Activated naive CD4-positive, alpha-beta T cell treated with anti-CD3 and anti-CD28 coated beads, Interleukin-2, amount 50 U/mL, for 24 hours (primary cell): ENCODE measurements at regions not wholly inside any gene's neighbourhood (a gene's known extent, or its start where the extent isn't known, plus 50 kb on each side); places are given as distances from the start of the nearest gene placed in this dataset.

Source experiments
- H3K27ac Mint-ChIP-seq: one replicate; pipeline ENCODE4 v1.8.0; 2021; ENCODE audit warnings: mild to moderate bottlenecking, mixed read lengths
- H3K27me3 Mint-ChIP-seq: one replicate; pipeline ENCODE4 v1.8.0; 2021; ENCODE audit warnings: mixed read lengths
- H3K36me3 Mint-ChIP-seq: one replicate; pipeline ENCODE4 v1.8.0; 2021; ENCODE audit warnings: mixed read lengths
- H3K4me1 Mint-ChIP-seq: one replicate; pipeline ENCODE4 v1.8.0; 2021; ENCODE audit warnings: mixed read lengths
- H3K4me3 Mint-ChIP-seq: one replicate; pipeline ENCODE4 v1.8.0; 2021; ENCODE audit warnings: mild to moderate bottlenecking, mixed read lengths
- H3K9me3 Mint-ChIP-seq: one replicate; pipeline ENCODE4 v1.8.0; 2021; ENCODE audit warnings: mixed read lengths

DNA sequence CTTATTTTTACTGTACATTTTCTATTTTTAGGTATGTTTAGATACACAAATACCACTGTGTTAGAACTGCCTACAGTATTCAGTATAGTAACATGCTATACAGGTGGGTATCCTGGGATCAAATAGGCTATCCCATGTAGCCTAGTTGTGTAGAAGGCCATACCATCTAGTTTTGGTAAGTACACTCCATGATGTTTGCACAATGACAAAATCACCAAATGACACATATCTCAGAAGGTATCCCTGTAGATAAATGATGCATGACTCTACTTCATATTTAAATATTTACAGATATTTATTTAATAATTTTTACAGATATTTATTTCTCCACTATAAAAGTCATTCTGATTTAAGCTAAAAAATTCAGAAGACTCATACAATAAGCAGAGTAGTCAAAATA is 233.8 kb upstream of the OSR1 start:
- H3K9me3 Mint-ChIP-seq = no peaks in the 10 kb centered on the region
- no peaks in the 10 kb centered on the region for H3K36me3 Mint-ChIP-seq
- H3K4me3 Mint-ChIP-seq = no peak overlapping the region
- no peaks in the 10 kb centered on the region for H3K27me3 Mint-ChIP-seq
- H3K27ac Mint-ChIP-seq = no peak overlapping the region
- H3K4me1 Mint-ChIP-seq = no peaks in the 10 kb centered on the region

DNA sequence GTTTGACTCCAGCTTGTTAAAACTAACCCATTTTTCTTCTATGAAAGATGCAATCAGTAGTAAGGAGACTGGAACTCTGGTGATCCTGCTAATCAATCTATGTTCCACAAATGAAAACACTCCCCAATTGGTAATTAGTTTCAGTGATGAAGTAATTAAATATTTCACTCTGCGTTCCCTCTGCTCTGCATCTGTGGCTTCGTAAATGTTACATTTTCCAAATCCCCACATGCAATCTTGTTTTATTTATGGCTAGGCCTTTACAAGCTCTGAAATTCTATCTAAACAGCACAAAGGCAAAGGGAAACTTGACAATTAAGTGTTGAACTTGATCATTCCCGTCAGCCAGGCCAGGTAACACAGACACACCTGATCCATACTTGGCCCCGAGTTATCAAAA is 231.4 kb upstream of the OSR1 start:
- Mint-ChIP-seq H3K27me3 (peaks cover 2% of the 10 kb centered on the region), H3K27ac (no peak overlapping the region), H3K36me3 (peaks cover 2% of the 10 kb centered on the region), H3K4me1 (no peaks in the 10 kb centered on the region), H3K4me3 (no peak overlapping the region), H3K9me3 (no peaks in the 10 kb centered on the region)

DNA sequence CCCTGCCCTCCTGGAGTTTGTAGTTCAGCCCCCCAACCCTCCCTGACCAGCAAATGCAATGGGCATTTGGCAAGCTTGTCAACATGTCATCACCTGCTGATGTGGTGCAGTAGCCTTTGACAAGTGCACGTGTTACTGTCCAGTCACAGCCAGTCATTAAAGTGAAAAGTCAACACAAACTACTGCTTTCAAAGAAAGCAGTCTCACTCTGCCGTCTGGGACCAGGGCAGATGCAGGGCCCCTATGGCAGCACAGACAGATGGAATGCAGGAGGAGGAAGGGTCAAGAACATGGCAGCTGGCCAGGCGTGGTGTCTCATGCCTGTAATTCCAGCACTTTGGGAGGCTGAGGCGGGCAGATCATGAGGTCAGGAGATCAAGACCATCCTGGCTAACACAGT is 222.4 kb upstream of the OSR1 start:
- Mint-ChIP-seq H3K27me3 (peaks cover 12% of the 10 kb centered on the region), H3K9me3 (no peaks in the 10 kb centered on the region), H3K4me3 (no peak overlapping the region), H3K36me3 (peaks cover 2% of the 10 kb centered on the region), H3K4me1 (no peaks in the 10 kb centered on the region), H3K27ac (no peak overlapping the region)

DNA sequence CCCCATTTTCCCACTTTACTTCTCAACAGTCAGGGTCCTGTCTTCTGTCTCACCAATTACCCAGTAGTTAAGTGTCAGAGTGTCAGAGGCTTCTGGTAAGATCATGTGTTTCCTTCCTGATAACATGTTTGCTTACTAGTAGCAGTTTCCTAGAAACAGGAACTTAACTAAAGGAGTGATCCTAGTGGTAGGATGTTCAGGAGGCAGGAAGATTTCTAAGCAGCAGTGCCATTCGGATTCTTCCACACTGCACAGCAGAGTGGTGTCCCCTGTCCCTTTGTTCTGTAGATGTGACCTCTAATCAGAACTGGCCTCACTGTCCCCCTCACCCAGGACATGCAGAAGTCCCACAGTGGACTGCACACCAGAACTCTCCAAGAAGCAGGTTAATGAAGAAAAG is 221.8 kb upstream of the OSR1 start:
- Mint-ChIP-seq H3K36me3 (no peaks in the 10 kb centered on the region), H3K4me1 (no peaks in the 10 kb centered on the region), H3K4me3 (no peak overlapping the region), H3K27ac (no peak overlapping the region), H3K27me3 (peaks cover 10% of the 10 kb centered on the region), H3K9me3 (no peaks in the 10 kb centered on the region)

DNA sequence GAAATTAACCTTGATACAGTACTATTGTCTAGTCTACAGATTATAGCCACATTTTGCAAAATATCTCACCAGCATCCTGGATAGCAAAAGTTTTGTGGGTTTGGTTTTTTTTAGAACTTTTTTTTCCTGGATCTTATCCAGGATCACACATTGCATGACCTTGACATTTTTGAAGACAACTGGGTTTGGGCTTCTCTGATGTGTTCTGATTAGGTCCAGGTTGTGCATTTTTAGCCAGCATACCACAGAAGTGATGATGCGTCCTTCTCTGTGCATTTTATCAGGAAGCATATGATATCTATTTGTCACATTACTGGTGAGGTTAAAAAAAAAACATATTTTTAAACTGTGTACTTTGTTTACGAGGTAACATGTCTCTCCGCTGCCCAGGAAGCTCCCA is 221.0 kb upstream of the OSR1 start:
- Mint-ChIP-seq H3K27me3 (peaks cover 10% of the 10 kb centered on the region), H3K36me3 (no peaks in the 10 kb centered on the region), H3K9me3 (no peaks in the 10 kb centered on the region), H3K4me1 (no peaks in the 10 kb centered on the region), H3K27ac (no peak overlapping the region), H3K4me3 (no peak overlapping the region)

DNA sequence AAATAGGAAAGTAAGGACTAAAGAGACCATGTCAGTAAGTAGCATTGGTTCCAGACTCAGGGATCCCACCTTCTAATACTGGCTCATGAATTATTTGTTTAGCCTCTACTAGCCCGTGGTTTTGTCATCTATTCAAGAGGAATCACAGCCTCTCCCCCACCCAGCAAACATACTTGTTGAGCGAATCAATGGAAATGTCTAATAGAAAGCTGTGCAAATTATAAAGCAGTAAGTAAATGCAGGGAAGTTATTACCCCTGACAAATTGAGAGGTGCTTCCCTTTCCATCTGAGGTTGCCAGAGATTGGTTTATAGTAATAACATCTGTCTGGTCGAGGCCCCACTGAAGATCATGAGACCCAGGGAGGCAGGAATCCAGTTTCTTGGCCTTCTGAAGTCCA is 219.3 kb upstream of the OSR1 start:
- no peak overlapping the region for H3K27ac Mint-ChIP-seq
- no peaks in the 10 kb centered on the region for H3K4me1 Mint-ChIP-seq
- no peaks in the 10 kb centered on the region for H3K36me3 Mint-ChIP-seq
- H3K9me3 Mint-ChIP-seq = no peaks in the 10 kb centered on the region
- peaks cover 11% of the 10 kb centered on the region for H3K27me3 Mint-ChIP-seq
- H3K4me3 Mint-ChIP-seq = no peak overlapping the region

DNA sequence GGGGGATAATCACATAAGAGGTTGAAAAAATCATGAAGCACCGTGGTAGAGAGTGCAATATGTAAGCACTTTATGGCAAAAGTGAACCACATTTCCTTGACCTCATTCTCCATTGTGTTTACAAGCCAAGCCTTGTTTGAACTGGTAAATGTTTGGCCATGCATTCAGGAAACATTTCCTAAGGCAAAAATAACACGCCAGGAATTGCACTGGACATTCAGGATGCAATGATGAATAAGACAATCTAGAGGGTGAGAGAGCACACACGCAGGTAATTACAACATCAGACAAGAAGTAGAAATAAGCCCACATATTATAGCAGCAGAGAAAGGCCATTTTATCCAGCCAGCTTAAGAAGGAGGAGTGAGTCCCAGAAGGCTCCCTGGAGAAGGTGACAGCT is 218.0 kb upstream of the OSR1 start:
- Mint-ChIP-seq H3K27ac (no peak overlapping the region), H3K9me3 (no peaks in the 10 kb centered on the region), H3K36me3 (no peaks in the 10 kb centered on the region), H3K4me3 (no peak overlapping the region), H3K4me1 (no peaks in the 10 kb centered on the region), H3K27me3 (peaks cover 15% of the 10 kb centered on the region)

DNA sequence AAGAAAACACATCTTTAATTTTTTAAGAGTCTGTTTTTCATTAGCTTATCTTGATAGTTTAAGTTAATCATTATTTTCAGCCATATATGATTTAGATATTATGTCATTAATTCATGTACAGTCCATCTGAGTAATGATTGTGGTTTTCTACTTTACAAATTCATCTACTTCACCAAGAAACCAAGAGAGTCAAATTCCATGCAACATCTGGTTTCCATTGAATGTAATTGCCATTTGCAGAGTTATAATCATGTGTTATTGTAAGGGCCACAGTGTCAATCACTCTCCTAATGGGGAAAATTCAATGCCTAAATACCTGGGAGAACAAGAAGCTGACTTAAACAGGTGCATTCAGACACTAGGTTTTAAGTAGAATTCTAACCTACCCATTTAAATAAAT is 217.2 kb upstream of the OSR1 start:
- Mint-ChIP-seq H3K27me3 (peaks cover 13% of the 10 kb centered on the region), H3K4me1 (no peaks in the 10 kb centered on the region), H3K27ac (no peak overlapping the region), H3K9me3 (no peaks in the 10 kb centered on the region), H3K4me3 (no peak overlapping the region), H3K36me3 (no peaks in the 10 kb centered on the region)

DNA sequence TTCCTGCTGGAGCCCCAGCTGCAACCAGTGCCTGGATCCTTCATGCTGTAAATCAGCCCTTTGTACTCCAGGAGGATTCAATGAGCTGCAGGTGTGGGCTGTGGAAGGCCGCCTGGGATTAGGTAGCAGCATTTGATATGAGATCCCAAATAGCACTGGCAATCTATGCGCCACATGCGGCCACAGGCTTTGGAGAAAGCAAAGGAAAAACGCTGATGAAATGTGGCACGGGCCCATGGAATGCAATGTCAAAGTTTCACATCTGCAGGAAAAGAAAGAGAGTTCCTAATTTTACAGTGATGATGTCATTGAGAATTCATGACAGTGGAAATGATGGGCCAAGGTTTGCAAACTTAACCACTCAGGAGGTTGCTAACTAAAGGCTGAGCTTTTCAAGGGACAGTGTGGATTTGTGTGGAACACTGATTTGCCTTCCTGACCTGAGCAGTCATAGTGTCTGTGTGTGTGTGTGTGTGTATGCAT is 216.4 kb upstream of the OSR1 start:
- H3K27ac Mint-ChIP-seq = no peak overlapping the region
- H3K4me3 Mint-ChIP-seq = no peak overlapping the region
- H3K36me3 Mint-ChIP-seq = no peaks in the 10 kb centered on the region
- H3K27me3 Mint-ChIP-seq = peaks cover 8% of the 10 kb centered on the region
- no peaks in the 10 kb centered on the region for H3K4me1 Mint-ChIP-seq
- no peaks in the 10 kb centered on the region for H3K9me3 Mint-ChIP-seq

DNA sequence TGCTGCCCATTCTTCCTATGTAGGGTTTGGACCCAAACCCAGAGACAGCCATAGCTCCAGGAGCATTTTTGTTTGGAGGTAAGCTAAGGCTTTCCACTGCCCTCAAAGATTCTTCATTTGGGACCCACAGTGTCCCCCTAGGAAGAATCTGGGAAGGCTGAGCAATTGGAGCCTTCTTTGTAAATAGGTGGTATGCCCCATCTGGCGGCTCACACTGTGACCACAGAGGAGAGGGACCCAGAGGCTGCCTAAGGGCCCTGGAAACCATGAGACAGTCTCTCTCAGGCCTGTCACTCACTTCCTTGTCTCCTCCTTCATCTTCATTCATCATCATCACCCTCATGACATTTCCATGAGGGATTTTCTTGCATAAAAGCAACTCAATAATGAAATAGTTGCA is 215.4 kb upstream of the OSR1 start:
- H3K4me1 Mint-ChIP-seq = no peaks in the 10 kb centered on the region
- peaks cover 9% of the 10 kb centered on the region for H3K27me3 Mint-ChIP-seq
- no peak overlapping the region for H3K27ac Mint-ChIP-seq
- H3K36me3 Mint-ChIP-seq = no peaks in the 10 kb centered on the region
- H3K4me3 Mint-ChIP-seq = no peak overlapping the region
- H3K9me3 Mint-ChIP-seq = no peaks in the 10 kb centered on the region

DNA sequence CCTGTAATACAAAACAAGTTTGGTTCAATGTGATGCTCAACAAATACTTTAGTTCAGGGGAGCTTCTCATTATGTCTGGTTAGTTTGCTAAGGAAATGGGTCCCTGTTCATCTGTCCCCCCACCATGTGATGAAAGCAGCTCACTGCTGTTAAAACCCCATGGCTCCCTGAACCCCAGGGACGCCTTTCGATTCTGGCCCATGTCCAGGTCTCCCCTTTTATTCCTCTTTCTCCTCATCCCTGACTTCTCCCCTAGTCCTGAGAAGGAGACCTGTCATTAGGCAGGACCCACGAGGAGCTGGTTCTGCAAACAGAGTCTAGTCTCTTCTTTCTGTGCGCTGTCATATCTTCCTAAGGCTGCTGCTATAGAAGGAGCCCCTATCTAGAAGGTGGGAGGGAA is 213.3 kb upstream of the OSR1 start:
- no peaks in the 10 kb centered on the region for H3K9me3 Mint-ChIP-seq
- H3K4me1 Mint-ChIP-seq = no peaks in the 10 kb centered on the region
- no peaks in the 10 kb centered on the region for H3K36me3 Mint-ChIP-seq
- no peak overlapping the region for H3K27ac Mint-ChIP-seq
- H3K4me3 Mint-ChIP-seq = no peak overlapping the region
- H3K27me3 Mint-ChIP-seq = peaks cover 9% of the 10 kb centered on the region

DNA sequence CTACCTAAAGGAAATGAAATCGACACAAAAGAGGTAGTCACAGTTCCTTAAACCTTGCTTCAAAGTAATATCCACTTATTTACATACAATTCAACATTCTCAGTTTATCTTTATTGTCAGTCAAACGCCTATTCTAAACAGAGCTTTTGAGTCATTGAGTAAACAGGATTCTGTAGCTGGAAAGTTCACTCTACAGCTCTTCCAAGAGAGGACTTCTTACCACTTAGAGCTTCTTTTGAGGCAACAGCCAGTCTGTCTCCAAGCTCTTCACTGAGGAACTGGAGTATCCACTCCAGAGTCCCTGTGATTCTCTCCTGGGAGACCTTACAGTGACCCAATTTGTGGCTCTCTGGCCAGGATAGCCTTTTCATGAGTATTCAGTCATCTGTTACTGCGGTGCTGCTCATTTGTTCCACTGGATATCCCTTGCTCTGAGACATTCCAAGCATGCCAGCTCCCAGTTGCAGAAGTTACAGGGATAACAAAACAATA is 210.9 kb upstream of the OSR1 start:
- Mint-ChIP-seq H3K27me3 (peaks cover 12% of the 10 kb centered on the region), H3K27ac (no peak overlapping the region), H3K9me3 (no peaks in the 10 kb centered on the region), H3K36me3 (no peaks in the 10 kb centered on the region), H3K4me3 (no peak overlapping the region), H3K4me1 (no peaks in the 10 kb centered on the region)

DNA sequence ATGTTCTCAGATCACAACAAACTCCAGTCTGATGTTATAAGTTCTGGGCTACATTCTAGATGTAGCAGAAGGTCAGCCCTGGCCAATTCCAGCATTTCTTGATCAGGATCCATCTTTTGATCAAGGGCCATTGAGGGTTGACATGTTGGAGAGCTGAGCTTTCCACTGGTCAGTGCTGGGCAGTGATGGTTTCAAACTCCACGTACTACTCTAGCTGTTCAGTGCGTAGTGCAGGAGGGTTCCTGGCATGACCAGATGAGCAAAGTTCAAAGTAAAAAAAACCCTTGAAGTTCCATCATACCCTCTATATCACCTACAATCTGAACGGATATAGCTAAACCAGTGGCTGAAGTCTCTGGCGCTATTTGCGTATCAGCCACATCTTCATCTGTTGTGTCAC is 210.4 kb upstream of the OSR1 start:
- H3K27ac Mint-ChIP-seq = no peak overlapping the region
- no peaks in the 10 kb centered on the region for H3K36me3 Mint-ChIP-seq
- H3K9me3 Mint-ChIP-seq = no peaks in the 10 kb centered on the region
- H3K27me3 Mint-ChIP-seq = peaks cover 12% of the 10 kb centered on the region
- no peak overlapping the region for H3K4me3 Mint-ChIP-seq
- no peaks in the 10 kb centered on the region for H3K4me1 Mint-ChIP-seq

DNA sequence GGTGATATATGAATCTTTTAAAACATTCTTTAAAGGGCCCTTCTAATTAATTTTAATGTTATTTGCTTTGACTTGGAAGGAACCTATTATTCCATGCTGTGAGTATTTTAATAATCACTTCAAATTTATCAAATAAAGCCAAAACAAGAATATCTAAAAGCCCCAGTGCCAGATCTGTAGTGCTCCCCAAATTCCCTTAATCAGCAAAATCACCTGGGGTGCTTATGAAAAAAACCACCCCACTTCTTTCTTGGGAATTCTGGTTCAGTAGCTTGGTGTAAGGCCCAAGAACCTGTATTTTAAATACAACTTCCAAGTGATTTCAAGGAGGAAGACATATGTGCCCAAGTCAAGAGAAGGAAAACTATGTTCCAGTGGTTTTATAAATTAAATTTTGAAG is 202.4 kb upstream of the OSR1 start:
- H3K4me3 Mint-ChIP-seq = no peak overlapping the region
- no peak overlapping the region for H3K27ac Mint-ChIP-seq
- H3K27me3 Mint-ChIP-seq = peaks cover 16% of the 10 kb centered on the region
- no peaks in the 10 kb centered on the region for H3K36me3 Mint-ChIP-seq
- H3K4me1 Mint-ChIP-seq = peaks cover 8% of the 10 kb centered on the region
- H3K9me3 Mint-ChIP-seq = no peaks in the 10 kb centered on the region

DNA sequence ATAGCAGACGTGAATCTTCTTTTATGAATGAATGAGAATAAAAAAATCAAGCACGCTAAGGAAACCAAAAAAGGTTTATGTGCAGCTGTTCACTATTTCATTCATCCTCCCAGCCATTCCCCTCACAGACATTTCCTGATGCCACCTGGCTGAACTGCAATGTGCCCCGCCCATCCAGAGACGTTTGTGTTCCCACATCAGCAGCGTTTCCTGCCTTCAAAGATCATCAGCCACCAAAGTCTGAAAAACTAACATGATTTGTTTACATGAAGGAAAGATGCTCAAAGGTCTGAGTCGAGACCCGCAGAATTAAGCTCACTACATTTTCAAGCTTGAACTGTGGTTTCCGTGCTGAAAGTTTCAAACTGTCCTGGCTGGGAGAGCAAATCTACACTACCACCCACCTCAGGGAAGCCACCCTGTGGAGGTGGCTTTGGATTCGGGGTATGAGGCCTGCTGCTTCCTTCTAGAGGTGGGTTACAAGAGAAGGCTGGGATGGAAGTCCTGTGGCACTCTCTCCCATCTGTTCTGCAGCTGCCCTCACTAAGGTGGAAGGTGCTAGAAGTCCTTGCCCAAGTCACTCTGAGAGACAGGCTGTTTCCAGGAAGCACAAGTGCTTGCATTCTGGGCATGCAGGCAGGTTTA is 201.3 kb upstream of the OSR1 start:
- Mint-ChIP-seq H3K9me3 (no peaks in the 10 kb centered on the region), H3K4me3 (no peak overlapping the region), H3K4me1 (peaks cover 8% of the 10 kb centered on the region), H3K27me3 (peaks cover 14% of the 10 kb centered on the region), H3K27ac (no peak overlapping the region), H3K36me3 (no peaks in the 10 kb centered on the region)

DNA sequence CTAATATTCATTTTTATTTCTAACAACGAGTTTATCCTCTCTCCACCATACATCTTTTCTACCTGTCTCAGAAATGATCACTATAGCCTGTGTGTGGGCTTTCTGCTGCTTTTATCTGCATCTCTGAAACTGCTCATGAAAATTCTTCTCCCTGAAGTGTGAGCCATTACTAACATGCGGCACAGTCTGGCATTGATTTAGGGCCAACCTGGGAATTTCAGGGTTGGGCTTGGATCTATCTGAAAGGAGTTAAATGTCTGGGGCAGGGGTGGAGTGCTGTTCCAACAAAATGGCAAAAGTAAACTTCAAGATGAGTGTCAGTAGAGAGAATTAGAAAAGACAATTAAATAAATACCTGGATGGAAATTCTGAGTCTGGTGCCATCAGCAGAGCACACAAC is 198.2 kb upstream of the OSR1 start:
- Mint-ChIP-seq H3K4me1 (peaks cover 8% of the 10 kb centered on the region), H3K27me3 (peaks cover 12% of the 10 kb centered on the region), H3K4me3 (no peak overlapping the region), H3K36me3 (no peaks in the 10 kb centered on the region), H3K27ac (no peak overlapping the region), H3K9me3 (no peaks in the 10 kb centered on the region)

DNA sequence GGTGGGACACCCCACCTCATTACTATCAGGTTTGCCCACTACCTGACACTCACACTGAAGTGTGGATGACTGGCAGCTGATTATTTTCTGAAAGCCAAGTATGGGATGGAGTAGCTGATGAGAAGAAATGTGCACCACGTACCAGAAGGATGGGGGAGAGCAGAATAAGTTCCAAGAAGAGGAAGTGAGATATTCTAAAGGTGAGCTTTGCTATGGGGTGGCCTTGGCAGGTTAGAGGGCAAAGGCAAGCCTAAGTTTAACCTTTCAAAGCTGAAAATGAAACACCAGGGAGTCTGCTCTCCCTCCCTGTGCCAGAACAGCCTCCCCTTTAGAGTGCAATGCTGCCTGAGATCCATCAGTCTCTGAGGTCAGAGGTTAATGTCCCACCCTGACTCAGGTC is 196.1 kb upstream of the OSR1 start:
- no peak overlapping the region for H3K4me3 Mint-ChIP-seq

More for the DNA sequence above, 196.1 kb upstream of the OSR1 start:
- Mint-ChIP-seq H3K36me3 (no peaks in the 10 kb centered on the region), H3K9me3 (no peaks in the 10 kb centered on the region), H3K27ac (no peak overlapping the region), H3K27me3 (peaks cover 18% of the 10 kb centered on the region), H3K4me1 (peaks cover 5% of the 10 kb centered on the region)
